Glomerular visceral epithelial cell (primary cell): ENCODE measurements at regions not wholly inside any gene's neighbourhood (a gene's known extent, or its start where the extent isn't known, plus 50 kb on each side); places are given as distances from the start of the nearest gene placed in this dataset.
"Not testable (repeated sequence)": the region's sequence is repeated elsewhere in the genome, so short reads cannot be mapped to it uniquely, and the experiment has no call there.

Experiments
- DNase-seq: peaks from one replicate; pipeline ENCODE4 v3.0.0-alpha.2; 2016; ENCODE audit errors: extremely low spot score

DNA sequence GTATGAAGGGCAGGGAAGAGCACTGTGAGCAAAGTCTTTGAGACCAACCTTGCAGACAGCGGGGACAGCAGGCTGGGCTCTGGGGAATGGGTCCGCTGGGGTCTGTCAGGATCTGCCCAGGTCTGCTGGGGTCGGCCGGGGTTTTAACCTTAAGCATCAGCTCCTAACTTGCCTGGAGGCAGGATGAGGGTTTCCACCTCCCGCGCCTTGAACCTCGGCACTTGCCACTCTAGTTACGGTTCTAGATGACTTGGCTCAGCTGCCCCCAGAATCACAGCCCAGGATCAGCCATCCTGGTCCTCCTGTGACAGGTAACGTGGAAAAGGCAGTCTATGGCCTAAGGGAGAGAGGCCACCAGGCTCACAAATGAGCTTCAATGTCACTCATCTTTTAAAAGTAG, 50.4 kb upstream of the CACUL1 start:
- no peak for DNase-seq

DNA sequence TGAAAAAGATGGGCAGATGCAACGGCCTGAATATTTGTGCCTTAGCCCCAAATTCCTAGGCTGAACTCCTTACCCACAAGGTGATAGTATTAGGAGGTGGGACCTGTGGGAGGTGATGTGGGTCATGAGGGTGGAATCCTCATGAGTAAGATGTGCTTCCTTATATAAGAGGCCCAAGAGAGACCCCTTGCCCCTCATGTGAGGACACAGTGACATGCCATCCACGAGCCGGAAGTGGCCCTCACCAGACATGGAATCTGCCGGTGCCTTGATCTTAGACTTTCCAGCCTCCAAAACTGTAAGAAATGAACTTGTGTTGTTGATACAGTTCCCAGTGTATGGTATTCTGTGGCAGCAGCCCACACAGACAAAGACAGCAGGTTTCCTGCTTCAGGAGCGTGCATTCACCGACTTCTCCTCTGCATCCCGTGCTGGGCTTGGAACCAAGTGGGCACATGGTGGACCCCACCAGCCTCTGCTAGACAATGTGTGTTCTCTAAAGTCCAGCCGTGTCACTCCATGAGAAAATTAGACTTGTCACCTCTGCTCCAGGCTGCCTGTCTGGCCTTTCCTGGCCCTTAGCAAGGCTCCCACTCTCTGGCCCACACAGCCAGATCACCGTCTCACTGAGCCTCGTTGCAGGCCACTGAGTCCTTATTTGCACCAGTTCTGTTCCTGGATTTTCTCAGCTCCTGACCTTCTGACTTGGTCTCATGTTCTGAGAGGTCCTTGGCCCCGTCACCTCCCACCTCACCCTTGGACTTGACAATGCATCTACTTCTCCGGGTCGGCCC, 52.9 kb upstream of the CACUL1 start:
- no peak for DNase-seq

DNA sequence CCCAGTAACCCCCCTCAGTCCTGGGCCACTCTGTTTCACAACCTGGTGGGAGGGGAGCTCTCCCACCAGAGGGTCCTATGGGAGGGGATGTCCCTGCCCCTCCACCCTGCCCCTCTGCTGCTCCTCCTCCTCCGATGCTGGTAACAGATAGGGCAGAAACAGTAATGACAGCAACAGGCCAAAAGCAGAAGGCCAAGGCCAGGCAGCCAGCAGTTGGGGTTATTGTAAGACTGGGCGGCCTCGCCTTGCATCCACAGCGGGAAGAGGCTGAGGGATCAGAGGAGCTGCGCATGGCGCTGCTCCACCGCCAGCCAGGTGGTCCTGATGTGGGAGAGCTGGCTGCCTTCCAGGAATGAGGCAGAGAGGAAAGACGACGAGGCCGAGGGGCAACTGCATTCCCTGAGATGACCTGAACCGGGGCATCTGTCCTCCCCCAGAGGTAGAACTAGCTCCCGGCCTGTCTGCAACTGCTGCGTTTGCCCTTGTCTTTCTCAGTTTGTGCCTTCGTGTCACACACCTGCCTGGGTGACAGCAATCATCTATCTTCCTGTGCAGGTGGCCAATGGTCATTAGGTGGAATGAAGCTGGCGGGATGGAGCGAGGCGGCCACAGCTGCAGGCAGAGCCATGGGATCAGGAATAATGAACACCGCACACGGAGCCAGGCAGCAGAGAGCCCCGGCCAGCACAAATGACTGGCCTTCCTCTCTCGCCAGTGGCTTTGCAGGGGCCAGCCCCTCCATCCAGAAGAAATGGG, 54.0 kb upstream of the CACUL1 start:
- DNase-seq, result no peak

DNA sequence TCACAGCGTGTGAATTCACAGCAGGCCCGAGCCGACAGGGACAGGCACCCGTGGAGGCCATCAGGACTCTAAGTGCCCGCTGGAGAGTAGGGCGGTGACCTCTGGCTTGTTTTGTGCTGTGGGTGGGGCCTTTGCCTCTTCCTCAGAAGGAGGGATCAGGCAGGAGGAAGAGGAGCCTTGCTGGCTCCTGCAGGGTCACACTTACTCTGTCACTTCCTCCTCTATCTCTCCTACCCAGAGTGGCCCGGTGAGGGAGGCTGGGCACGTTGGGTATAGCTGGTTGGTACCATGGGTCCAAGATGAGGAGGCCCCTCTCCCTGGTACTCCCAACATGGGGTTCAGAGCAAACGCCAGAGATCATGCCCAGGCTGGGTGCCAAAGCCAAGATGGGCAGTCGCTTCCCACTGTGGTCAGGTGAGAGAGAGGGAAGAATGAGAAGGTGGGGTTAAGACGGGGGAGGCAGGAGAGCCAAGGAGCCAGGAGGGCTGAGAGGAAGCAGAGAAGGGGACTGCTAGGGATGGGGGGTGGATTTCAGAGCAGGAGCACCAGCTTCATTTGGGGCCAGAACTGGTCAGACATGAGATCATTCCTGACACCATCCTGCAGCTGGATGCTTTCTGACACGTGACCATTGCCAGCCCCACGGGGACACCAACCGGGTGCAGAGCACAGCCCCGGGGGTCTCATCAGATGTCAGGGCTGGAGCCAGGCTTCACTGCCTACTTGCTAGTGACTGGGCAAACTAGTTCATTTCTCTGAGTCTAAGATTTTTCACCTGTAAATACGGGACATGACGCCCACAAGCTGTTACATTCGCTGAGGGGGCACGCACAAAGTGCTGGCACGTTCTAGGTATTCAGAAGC, 54.8 kb upstream of the CACUL1 start:
- no peak for DNase-seq

DNA sequence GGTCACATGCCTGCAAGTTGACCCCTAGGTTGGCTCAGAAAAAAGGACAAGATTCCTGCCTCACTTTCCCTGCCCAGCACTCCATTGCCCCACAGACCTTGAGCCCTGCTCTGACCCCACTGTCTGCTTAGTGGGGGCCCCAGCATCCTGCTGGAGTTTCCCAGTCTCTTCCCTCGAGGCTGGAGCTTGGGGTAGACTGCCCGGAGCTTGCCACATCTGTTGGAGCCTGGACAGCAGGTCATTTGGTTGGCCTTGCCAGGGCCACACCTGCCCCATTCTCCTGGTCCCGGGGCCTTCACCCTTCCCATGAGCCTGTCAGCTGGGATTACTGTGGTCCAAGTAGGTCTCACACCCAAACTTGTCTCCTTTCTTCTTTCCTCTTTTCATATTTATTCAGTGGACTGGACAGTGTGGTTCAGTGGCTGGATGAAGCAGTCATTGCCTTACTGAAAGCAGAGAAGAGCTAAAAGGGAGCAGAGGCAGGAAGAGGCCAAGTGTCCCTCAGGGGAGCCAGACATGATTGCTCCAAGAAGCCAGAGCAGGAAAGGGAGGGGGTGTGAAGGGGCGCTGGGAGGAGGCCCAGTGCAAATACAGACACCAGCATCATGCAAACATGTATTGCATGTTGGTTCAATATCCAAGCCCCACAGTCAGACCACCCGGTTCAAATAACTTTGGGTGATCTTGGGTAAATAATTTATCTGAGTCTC, 56.2 kb upstream of the CACUL1 start:
- no peak for DNase-seq

DNA sequence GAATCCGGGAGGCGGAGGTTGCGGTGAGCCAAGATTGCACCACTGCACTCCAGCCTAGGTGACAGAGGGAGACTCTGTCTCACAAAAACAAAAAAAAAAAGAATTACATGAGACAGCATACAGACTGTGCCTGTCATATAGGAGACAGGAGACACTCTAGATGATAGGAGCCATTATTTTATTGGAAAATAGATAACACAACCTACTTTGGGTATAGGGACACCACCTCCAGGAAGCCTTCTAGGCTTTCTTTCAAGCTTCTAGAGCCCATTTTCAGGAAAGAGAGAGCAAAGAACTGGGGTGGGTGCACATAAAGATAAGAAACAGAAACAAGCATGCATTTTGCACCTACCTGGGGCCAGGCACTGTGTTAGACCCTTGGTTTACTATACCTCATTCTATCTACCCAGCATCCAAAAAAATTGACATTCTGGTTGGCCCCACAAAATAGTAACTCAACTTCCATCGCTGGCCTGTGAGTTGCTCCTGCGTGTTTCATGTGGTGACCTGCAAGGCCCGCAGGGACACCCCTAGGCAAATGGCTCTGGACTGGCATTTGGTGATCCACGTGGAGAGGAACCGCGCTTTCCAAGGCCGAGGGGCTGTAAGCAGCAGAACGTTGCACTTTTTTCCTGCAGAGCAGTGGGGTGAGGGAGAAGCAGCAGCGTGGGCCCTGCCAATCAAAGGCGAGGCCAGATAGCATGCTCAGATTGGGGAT, 57.1 kb upstream of the CACUL1 start:
- DNase-seq, result no peak

DNA sequence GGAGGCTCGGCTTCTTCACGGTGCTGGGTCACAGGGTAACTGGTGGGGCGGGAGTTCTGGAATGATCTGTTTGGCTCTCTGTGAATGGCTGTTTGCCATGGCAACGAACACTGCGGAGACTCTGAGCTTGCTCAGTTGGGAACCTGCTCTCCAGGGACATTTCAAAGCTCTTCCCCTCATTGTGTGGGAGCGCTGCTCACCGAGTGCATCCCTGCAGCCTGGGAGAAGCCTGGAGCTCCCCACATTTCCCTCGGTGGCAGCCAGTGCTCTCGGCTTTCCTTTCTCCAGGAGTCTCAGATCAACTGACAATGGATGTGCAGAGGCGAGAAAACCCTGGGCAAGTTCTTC, 57.6 kb upstream of the CACUL1 start:
- no peak for DNase-seq

DNA sequence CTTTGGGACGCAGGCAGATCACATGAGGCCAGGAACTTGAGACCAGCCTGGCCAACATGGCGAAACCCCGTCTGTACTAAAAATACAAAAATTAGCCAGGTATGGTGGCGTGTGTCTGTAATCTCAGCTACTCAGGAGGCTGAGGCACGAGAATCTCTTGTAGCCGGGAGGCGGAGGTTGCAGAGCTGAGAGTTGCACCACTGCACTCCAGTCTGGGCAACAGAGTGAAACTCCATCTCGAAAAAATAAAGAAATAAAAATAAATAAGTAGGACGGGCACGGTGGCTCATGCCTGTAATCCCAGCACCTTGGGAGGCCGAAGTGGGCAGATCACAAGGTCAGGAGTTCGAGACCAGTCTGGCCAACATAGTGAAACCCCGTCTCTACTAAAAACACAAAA, 58.2 kb upstream of the CACUL1 start:
- DNase-seq, result not testable (repeated sequence)

DNA sequence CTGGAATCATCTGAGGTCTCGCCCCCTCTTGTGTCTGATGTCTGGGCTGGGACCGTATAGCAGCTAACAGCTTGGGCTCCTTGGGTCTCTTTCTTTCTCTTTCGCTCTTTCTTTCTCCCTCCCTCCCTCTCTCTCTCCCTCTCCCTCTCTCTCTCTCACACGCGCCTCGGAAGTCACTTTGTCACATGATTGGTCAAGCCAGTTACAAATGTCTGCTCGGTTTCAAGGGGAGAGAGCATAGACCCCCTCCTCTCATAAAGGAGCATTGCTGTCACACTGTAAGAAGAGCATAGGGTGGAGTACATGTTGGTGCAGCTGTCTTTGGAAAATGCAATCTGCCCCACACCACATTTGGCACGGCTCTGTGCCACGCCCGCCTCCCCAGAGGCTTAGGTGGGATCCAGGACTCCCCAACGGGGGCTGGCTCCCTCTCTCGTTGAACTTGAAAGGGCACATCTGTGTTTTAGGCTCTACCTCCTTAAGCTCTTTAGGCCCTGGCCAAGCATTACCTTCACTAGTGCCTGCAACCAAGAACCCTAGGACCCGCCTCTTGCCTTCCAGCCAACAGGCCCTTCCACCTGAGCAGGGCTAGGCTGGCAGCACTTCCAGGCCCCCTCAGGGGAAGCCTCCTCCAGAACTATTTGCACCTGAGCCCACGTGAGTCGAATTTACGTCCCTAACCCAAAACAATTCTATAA, 61.9 kb upstream of the CACUL1 start:
- no peak for DNase-seq

DNA sequence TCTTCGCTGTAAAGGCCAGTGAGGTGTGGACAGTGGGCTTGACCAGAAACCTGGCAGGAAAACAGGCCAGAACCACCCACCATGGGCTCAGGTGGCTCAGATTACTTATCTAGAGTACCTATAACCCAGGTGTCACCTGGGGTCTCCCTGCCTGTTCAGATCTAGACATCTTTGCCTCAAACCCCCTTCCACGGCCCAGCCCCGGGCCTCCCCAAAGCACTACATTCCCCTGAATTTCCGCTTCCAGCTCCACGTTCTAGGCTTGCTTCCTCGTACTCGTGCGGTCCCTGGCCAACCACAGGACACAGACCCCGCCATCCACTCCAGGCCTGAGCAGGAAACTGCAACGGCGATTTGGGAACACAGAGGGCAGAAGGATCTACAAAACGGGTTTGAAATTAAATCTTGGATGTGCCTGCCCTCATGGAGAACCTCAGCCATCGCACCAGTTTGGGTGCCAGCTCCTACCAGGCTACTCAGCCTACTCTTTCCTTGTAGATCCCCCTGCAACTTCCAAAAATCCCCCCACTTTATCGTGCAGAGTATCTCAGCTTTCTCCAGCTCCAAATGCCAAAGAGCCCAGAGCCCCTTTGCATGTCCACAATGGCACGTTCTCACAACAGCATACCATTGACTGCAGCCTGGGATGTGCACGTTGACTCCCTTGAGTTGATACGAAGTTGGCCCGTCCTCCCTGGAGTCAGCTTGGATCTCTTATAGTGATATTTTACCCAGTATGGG, 62.7 kb upstream of the CACUL1 start:
- no peak for DNase-seq

DNA sequence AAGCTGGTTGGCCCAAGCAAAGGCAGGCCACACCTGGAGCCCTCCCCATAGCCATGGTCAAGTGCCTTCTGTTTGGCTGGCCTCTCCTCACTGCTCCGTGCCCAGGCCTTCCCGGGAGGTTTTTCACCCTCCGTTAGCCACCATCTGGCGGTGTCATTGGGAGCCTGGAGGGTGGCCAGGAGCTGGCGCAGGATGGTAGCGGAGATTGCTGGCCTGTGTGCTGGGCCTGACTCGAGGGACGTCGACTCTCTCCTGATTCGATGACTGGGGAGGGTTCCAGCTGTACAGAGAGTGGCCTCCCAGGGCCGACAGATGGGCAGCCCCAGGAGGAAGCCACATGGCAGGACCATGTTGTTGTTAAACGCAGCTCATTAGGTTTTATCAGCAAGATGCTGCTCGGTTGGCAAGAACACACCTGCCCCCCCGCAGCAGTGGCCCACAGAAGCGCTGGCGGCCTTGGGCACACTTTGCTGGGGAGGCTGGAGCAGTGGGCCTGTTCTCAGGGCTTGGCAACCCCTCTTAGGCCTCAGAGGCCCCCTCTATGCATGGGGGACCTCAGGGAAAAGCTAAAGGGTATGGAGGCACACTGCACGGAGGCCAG, 64.0 kb upstream of the CACUL1 start:
- no peak for DNase-seq

DNA sequence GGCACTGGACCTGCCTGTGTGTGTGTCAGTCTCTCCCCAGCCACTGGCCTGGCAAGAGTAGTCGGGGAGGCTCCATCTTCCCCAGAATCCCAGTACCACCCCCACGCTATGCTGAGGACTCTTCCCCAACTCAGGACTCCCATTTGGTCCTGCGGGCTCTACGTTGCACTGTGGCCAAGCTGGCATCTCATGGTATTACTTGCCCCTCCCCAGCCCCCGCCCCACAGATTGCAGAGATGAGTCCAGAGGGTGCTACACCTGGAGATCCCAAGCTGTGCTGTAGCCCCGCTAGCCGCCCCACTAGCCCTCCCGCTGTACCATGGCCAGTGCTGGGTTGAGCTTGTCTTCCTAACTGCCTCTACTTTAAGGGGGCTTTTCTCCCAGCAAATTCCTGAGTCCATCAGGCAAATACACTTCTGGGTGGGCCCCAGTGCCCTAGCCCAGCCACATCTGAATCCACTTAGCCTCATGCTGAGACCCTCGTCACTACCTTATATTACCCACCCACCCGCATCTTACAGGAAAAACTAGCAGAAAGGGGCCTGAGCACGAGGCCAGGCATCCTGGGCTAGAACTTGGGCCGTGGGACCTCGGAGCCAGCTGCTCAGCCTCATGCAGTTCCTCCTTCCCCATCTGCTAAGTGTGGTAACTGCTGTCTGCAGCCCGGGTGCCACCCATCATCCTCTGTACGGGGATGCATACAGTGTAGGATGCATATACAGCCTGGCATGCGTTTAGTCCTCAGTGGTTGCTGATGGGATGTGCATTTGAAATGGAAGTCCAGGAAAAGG, 65.8 kb upstream of the CACUL1 start:
- no peak for DNase-seq

DNA sequence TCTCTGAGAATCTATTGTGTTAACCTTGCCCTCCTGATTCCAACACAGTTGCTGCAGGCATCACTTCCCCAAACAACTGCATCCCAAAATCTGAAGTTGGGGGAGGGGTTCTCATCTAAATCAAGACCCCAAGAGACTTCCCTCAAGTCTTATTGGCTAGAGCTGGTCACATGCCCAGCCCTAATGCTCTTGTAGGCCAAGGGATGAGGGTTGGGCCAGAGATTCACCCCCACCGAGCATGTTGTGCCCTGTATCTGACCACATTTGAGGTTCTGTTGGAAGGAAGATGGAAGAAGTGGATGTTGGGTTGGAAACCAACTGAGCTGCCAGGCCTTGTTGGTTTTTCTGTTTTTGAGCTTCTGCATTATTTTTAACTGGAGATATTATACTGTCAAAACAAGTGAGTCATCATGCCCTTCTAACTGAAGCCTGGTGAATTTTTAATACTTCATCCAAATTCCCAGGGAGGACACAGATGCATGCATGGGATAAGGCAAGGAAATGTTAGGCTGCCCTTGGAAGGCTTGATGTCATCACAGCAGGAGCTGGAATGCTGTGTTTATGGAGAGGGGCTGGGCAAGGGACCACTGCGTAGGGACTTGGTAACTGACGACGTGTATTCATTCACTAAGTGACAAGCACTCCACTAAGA, 68.6 kb upstream of the CACUL1 start:
- no peak for DNase-seq

DNA sequence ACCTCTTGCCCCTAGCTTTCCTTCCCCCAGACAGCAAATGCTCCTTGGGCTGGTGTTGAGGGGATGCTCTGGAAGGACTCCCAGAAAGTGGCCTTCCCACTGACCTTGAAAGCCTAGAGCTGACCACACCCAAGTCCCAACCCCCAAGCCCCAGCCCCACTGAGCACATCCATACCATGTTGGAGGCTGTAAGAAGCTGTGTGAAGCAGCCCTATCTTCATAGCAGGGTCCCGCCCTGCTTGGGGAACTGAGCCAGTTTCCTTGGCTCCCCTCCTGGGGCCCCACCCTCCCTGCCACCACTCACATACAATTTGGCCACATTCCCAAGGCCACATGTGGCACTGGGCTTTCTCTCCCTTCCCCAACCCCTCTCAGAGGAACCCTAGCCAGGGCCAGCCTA, 72.3 kb upstream of the CACUL1 start:
- DNase-seq, result no peak

DNA sequence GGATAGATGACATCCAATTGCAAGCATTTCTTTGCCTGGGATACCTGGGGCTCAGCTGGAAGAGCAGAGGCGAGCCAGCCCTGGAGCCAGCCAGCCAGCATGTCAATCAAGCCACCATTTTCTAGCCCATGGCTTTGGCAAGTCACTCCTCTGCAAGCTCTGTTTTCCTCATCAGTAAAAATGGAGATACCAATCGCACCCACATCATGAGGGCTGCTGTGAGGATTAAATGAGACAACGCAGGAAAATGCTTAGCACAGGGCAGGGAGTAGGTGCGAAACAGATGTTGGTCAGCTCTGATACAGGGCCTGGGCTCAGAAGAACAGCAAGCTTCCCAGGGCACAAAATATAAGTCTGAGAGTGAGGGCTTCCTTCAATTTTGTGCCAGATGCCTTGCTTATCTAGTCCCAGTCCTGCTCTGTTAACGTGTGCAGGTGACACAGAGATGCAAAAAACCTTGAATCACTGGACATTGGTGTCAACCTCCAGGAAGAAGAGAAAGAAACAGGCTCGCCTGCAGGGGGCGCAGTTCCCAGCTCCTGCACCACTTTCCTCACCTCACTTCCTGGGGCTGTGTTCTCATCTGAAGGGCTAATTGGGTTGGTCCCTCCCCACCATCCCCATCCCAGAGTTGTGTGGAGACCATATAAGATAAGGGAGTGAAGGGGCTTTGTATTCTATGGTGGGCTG, 72.8 kb upstream of the CACUL1 start:
- DNase-seq, result no peak

DNA sequence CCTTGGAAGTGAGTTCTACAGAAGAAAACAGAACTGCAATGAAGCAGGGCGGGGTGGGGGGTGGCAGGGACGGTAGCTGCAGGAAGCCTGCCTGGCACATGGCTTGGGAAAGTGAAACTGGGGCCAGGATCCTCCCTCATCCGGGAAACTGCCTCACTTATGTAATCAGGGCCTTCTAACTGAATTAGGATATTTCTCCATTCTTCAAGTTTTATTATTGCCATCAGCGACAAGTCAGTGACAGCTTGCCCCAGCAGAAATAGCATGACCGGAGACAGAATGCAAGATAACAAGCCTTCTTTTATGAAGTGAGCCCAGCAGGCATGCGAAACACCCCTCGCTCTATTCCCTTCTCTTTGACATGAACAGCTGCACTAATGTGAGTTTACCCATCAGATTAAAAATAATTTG, 77.5 kb upstream of the CACUL1 start:
- DNase-seq, result no peak

DNA sequence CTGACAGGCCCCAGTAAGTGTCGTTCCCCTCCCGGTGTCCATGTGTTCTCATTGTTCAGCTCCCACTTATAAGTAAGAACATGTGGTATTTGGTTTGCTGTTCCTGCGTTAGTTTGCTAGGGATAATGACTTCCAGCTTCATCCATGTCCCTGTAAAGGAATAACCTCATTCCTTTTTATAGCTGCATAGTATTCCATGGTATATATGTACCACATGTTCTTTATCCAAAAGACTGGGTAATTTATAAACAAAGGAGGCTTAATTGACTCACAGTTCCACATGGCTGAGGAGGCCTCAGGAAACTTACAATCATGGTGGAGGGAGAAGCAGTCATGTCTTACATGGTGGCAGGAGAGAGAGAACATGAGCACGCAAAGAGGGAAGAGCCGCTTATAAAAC, 79.6 kb upstream of the CACUL1 start:
- not testable (repeated sequence) for DNase-seq
